ENCODE measurements at regions not wholly inside any gene's neighbourhood (a gene's known extent, or its start where the extent isn't known, plus 50 kb on each side); places are given as distances from the start of the nearest gene placed in this dataset.
A peak's percentile ranks its signal among the peaks of the same experiment; 100 is the strongest.

DNA sequence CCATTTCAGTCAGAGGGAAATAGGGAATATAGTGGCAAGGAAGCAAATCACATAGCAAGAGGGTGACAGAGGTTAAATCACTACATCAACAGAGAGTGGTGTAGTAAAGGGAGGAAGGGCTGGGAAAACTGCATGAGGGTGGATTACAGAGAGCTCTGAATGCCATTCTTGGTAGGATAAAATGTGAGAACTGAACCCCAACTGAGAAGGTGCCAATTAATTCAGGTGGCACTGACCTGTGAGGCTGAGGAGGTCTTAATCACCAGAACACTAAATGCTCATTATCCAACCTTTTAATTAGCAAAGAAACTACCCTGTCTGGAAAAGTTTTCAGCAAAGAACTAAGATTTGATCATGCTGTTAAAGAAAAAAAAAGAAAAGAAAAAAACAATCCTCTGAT, 202.7 kb downstream of the LRRN1 start:
- H3K27ac Mint-ChIP-seq: no peak overlapping the region
- H3K4me3 Mint-ChIP-seq: no peak overlapping the region
- ATAC-seq: no peak
- H3K9me3 Mint-ChIP-seq: no peaks in the 10 kb centered on the region
- no peaks in the 10 kb centered on the region for H3K27me3 Mint-ChIP-seq
- no peaks in the 10 kb centered on the region for H3K4me1 Mint-ChIP-seq
- DNase-seq: no peak

DNA sequence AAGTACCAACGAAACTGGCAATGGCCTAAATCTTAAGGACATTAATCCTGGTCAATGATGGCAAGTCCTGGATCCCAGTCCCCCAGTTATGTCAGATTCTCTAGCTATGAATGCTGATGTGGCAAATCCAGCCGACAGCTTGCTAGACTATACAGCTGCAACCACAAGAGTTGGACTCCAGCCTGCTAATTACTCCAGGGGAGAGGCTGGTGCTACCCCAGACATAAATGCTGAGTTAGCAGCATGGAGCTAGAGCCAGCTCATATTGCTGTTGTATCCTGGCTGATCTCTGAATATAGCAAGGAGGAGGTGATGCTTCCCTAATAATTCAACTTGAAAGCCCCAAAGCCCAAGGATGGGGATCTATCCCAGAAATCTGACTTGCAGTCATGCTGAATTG, 207.1 kb downstream of the LRRN1 start:
- Mint-ChIP-seq H3K9me3 (no peaks in the 10 kb centered on the region), H3K4me3 (no peak overlapping the region), H3K4me1 (no peaks in the 10 kb centered on the region), H3K27ac (no peak overlapping the region), H3K27me3 (no peaks in the 10 kb centered on the region)
- DNase-seq (no peak), ATAC-seq (no peak)

- ATAC-seq: no peak
- no peak for DNase-seq
- Mint-ChIP-seq H3K27me3 (no peaks in the 10 kb centered on the region), H3K9me3 (no peaks in the 10 kb centered on the region), H3K27ac (no peak overlapping the region), H3K4me1 (no peaks in the 10 kb centered on the region), H3K4me3 (no peak overlapping the region)
Measured at GRCh38 chr3:4008205-4008604, 209.0 kb downstream of the LRRN1 start.

DNA sequence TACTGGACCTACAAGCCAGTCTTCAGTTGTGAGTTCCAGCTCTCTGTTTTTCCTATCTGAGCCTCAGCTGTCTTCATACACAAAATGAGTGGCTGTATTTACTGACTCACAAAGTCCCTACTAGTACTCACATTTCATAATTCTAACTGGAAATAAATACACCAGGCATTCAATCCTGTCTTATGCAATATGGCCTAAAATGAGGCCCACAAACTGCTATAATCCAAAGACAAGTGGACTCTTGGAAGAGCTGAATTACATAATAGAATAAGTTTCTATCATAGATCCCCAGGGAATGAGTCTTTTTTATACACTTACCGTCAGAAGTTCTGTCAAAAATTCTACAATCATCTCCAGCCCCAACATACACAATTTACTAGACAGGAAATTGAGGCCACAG, 211.9 kb downstream of the LRRN1 start:
- no peaks in the 10 kb centered on the region for H3K4me1 Mint-ChIP-seq

DNA sequence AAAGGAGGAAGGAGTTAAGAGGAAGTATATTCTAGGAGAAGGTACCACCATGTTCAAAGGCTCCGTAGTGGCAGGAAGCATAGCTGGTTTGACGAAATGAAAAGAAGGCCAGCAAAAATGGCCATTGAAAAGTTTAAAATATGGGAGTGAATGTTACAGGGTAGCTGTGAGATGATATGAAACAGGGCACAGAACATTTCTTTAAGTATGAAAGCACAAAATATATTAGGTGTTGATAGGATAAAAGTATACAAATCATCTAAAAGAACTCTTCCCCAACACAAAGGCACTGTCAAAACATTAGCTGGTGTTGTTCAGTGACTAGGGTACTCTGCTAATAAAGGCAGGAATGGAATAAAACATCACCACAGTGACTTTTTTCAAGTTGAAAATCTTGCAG, 216.2 kb downstream of the LRRN1 start:
- no peak for ATAC-seq

More for the DNA sequence above, 211.9 kb downstream of the LRRN1 start:
- ATAC-seq (no peak), DNase-seq (no peak)
- Mint-ChIP-seq H3K4me3 (no peak overlapping the region), H3K27me3 (no peaks in the 10 kb centered on the region), H3K9me3 (no peaks in the 10 kb centered on the region), H3K27ac (no peak overlapping the region)

GRCh38 chr3:4019501-4019900, 220.3 kb downstream of the LRRN1 start:
- no peak for DNase-seq
- no peak overlapping the region for H3K4me3 Mint-ChIP-seq
- ATAC-seq: no peak
- H3K27me3 Mint-ChIP-seq: no peaks in the 10 kb centered on the region
- peaks cover 0 to 5% of the 10 kb centered on the region in 2 donors for H3K9me3 Mint-ChIP-seq
- H3K4me1 Mint-ChIP-seq: no peaks in the 10 kb centered on the region
- H3K27ac Mint-ChIP-seq: no peak overlapping the region

More for the DNA sequence above, 216.2 kb downstream of the LRRN1 start:
- Mint-ChIP-seq H3K4me3 (no peak overlapping the region), H3K27me3 (no peaks in the 10 kb centered on the region), H3K9me3 (peaks cover 0 to 5% of the 10 kb centered on the region in 2 donors), H3K4me1 (no peaks in the 10 kb centered on the region), H3K27ac (no peak overlapping the region)
- no peak for DNase-seq

GRCh38 chr3:4021162-4021561, 221.9 kb downstream of the LRRN1 start:
- Mint-ChIP-seq H3K27ac (no peak overlapping the region), H3K4me3 (no peak overlapping the region), H3K27me3 (no peaks in the 10 kb centered on the region), H3K9me3 (peaks cover 0 to 5% of the 10 kb centered on the region in 2 donors), H3K4me1 (no peaks in the 10 kb centered on the region)
- ATAC-seq (no peak), DNase-seq (no peak)

DNA sequence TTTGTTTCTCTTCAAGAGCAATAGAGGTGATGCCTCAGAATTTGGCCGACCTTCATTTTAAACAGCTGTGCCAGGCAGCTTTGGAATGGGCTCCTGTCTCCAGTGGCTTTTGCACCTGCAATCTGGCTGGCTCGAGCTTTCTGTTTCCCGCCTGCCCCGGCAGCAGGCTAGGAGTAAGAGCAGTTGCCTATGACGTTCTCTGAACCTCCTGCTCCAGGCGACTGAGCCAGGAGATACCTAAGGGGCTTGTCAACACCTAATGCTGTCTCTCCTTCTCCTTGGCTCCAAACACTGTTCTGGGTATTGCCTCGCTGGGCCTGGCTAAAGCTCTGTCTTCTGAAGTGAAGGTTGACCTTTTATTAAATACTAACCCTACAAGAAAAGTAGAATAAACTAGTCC, 229.9 kb downstream of the LRRN1 start:
- no peak for ATAC-seq
- Mint-ChIP-seq H3K27ac (no peak overlapping the region), H3K27me3 (no peaks in the 10 kb centered on the region), H3K4me1 (no peaks in the 10 kb centered on the region), H3K9me3 (no peaks in the 10 kb centered on the region), H3K4me3 (no peak overlapping the region)
- DNase-seq: no peak

- no peak overlapping the region for H3K4me3 Mint-ChIP-seq
- H3K9me3 Mint-ChIP-seq: no peaks in the 10 kb centered on the region
- DNase-seq: no peak
- H3K27ac Mint-ChIP-seq: no peak overlapping the region
- H3K27me3 Mint-ChIP-seq: no peaks in the 10 kb centered on the region
- H3K4me1 Mint-ChIP-seq: no peaks in the 10 kb centered on the region
- no peak for ATAC-seq
Measured at GRCh38 chr3:4030624-4031023, 231.4 kb downstream of the LRRN1 start.

DNA sequence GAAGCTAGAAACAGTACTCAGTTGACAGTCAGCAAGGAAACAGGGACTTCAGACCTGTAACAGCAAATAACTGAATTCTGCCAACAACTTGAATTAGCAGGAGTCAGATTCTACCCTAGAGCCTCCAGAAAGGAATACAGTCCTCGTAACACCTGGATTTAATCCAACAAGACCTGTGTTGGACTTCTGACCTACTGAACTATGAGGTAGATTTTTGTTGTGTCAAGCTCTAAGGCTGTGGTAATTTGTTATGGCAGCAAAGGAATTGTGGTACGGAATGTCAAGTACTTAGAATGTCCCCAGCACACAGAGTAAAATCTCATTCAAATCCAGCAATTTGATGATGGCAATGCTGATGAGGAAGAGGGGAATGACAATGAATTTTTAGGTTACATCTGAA, 234.1 kb downstream of the LRRN1 start:
- DNase-seq (no peak), ATAC-seq (no peak)
- Mint-ChIP-seq H3K9me3 (no peaks in the 10 kb centered on the region), H3K4me3 (no peak overlapping the region), H3K4me1 (no peaks in the 10 kb centered on the region), H3K27ac (no peak overlapping the region), H3K27me3 (no peaks in the 10 kb centered on the region)

DNA sequence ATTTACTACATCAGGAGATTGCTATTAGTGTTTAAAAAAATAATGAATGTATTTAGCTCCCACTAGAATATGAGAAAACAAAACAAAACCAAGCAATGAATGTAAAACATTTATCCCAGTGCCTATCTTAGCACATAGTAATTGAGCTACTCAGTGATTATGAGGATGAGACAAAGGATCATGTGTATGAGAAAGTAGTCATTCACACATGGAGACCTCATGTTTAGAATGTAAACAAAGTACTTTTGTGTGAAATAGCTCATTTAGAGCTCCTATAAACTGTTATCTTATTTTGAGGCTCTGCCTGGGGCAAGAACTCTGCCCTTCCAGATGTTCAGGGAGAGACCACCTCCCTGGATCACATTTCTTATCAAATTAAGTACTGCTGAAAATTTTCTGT, 236.8 kb downstream of the LRRN1 start:
- Mint-ChIP-seq H3K27me3 (no peaks in the 10 kb centered on the region), H3K4me3 (no peak overlapping the region), H3K9me3 (no peaks in the 10 kb centered on the region)

GRCh38 chr3:4038351-4038750, 239.1 kb downstream of the LRRN1 start:
- Mint-ChIP-seq H3K4me3 (no peak overlapping the region), H3K9me3 (no peaks in the 10 kb centered on the region), H3K27ac (no peak overlapping the region), H3K4me1 (no peaks in the 10 kb centered on the region), H3K27me3 (no peaks in the 10 kb centered on the region)
- no peak for DNase-seq
- ATAC-seq: peak; percentile 20

More for the DNA sequence above, 236.8 kb downstream of the LRRN1 start:
- Mint-ChIP-seq H3K4me1 (no peaks in the 10 kb centered on the region), H3K27ac (no peak overlapping the region)
- ATAC-seq (no peak), DNase-seq (no peak)

DNA sequence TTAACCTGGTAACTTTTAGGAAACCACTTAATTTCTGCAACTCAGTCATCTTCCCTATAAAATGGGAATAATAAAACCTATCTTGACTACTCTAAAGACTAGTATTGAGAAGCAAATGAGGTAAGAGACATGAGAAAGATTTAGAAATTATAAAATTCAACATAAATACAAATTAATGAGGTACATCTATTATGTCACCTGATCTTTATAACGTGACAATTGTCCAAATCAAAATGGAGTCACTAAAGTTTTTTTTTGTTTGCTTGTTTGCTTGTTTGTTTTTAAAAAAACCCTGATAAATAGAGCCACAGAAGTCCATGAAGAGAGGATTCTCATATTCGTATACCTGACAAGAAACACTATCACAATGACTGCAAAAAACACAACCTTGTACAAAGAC, 242.8 kb downstream of the LRRN1 start:
- H3K27me3 Mint-ChIP-seq: no peaks in the 10 kb centered on the region
- no peak overlapping the region for H3K4me3 Mint-ChIP-seq
- DNase-seq (no peak), ATAC-seq (no peak)
- no peak overlapping the region for H3K27ac Mint-ChIP-seq
- no peaks in the 10 kb centered on the region for H3K9me3 Mint-ChIP-seq
- no peaks in the 10 kb centered on the region for H3K4me1 Mint-ChIP-seq

GRCh38 chr3:4042869-4043268, 243.6 kb downstream of the LRRN1 start:
- Mint-ChIP-seq H3K4me3 (no peak overlapping the region), H3K27me3 (no peaks in the 10 kb centered on the region), H3K27ac (no peak overlapping the region), H3K4me1 (no peaks in the 10 kb centered on the region), H3K9me3 (no peaks in the 10 kb centered on the region)
- ATAC-seq (no peak), DNase-seq (no peak)

DNA sequence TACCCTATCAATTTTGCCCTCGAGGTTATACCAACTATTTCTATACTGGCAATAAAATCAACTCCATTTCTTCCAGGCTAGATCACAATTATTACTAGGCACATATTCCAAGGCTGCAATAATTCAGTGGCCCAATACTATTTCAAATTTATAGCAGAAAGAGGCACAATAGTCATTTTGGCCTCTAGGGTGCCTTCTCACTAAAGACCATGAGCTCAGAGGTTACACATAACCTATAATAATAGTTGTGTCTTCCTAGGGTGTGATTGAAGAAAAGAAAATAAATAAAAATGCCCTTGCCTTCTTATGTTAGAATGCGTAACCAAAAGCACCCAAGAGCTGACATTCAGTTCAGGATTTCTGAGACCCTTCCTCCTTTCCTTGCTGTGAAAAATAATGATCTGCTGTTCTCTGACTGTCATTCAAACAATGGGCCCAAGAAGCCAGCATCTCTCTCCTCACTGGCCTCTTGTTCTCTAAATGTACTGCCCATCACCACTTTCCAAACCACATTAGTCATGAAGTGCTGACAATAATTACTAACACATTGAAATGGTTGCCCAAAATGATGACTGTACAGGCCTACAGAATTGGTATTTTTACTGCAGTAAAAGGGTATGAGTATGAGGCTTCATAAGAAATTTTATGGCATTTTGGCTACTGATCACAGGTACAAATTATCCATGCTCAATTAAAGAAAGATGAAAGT, 244.8 kb downstream of the LRRN1 start:
- Mint-ChIP-seq H3K27ac (no peak overlapping the region), H3K4me1 (no peaks in the 10 kb centered on the region), H3K27me3 (no peaks in the 10 kb centered on the region), H3K4me3 (no peak overlapping the region), H3K9me3 (no peaks in the 10 kb centered on the region)
- DNase-seq (no peak), ATAC-seq (no peak)

GRCh38 chr3:4044619-4045018, 245.4 kb downstream of the LRRN1 start:
- no peak overlapping the region for H3K4me3 Mint-ChIP-seq
- ATAC-seq: no peak

DNA sequence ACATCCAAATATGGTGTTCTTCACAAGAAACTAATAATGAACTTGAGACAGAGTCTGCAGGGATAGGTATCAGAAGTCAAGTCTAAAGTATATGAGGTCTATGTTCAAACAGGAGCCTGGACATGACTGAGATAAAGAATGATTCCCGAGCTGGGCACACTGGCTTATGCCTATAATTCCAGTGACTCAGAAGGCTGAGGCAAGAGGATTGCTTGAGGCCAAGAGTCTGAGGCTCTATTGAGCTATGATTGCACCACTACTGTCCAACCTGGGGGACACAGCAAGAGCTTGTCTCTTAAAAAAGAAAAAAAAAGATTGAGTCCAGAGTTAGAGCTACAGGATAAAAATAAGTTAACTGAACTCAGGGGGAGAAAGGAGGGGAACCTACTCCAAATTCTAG, 246.5 kb downstream of the LRRN1 start:
- Mint-ChIP-seq H3K27me3 (no peaks in the 10 kb centered on the region), H3K4me3 (no peak overlapping the region), H3K9me3 (no peaks in the 10 kb centered on the region), H3K4me1 (no peaks in the 10 kb centered on the region), H3K27ac (no peak overlapping the region)
- no peak for DNase-seq
- no peak for ATAC-seq

More at GRCh38 chr3:4044619-4045018, 245.4 kb downstream of the LRRN1 start:
- Mint-ChIP-seq H3K27me3 (no peaks in the 10 kb centered on the region), H3K27ac (no peak overlapping the region), H3K9me3 (no peaks in the 10 kb centered on the region), H3K4me1 (no peaks in the 10 kb centered on the region)
- no peak for DNase-seq

All from stimulated activated naive CD8-positive, alpha-beta T cell treated with anti-CD3 and anti-CD28 coated beads, Interleukin-15, amount 100 ng/mL, for 72 hours (primary cell).